MM.1S (cell line): ENCODE measurements at regions not wholly inside any gene's neighbourhood (a gene's known extent, or its start where the extent isn't known, plus 50 kb on each side); places are given as distances from the start of the nearest gene placed in this dataset.
"Not testable (repeated sequence)": the region's sequence is repeated elsewhere in the genome, so short reads cannot be mapped to it uniquely, and the experiment has no call there.

Experiments used
- DNase-seq: peaks from one replicate; pipeline ENCODE4 v3.0.0-alpha.2; 2015
- H2AFZ ChIP-seq: fragments of 300-600 bp; sonication (generic); 2 replicates; pipeline ENCODE4 v1.6.0; 2016; ENCODE audit warnings: antibody characterized with exemption, low read length
- H3F3A ChIP-seq: fragments of 300-600 bp; sonication (generic); 2 replicates; pipeline ENCODE4 v1.6.1; 2016; ENCODE audit warnings: mild to moderate bottlenecking, antibody characterized with exemption, low read length, moderate library complexity, mixed read lengths; ENCODE audit not compliant: insufficient read depth
- H3K27ac ChIP-seq: fragments of 300-600 bp; sonication (generic); 2 replicates; pipeline ENCODE4 v1.5.1; 2016; ENCODE audit warnings: mild to moderate bottlenecking, low read length
- H3K27me3 ChIP-seq: fragments of 300-600 bp; sonication (generic); replicated peaks from 2 replicates; pipeline ENCODE4 v1.6.0; 2016; ENCODE audit warnings: low read length; ENCODE audit not compliant: insufficient read depth
- H3K36me3 ChIP-seq: fragments of 300-600 bp; sonication (generic); replicated peaks from 2 replicates; pipeline ENCODE4 v1.6.1; 2016; ENCODE audit warnings: mild to moderate bottlenecking, low read length, mixed read lengths; ENCODE audit not compliant: insufficient read depth
- H3K4me1 ChIP-seq: fragments of 300-600 bp; sonication (generic); 2 replicates; pipeline ENCODE4 v1.6.1; 2016; ENCODE audit warnings: low read length, mixed read lengths
- H3K4me2 ChIP-seq: fragments of 300-600 bp; sonication (generic); 2 replicates; pipeline ENCODE4 v1.6.0; 2016; ENCODE audit warnings: low read depth, low read length
- H3K4me3 ChIP-seq: fragments of 300-600 bp; sonication (generic); 2 replicates; pipeline ENCODE4 v1.5.1; 2016; ENCODE audit warnings: low read length, mixed read lengths
- H3K79me2 ChIP-seq: fragments of 300-600 bp; sonication (generic); 2 replicates; pipeline ENCODE4 v1.6.1; 2016; ENCODE audit warnings: mixed run types, low read length, mixed read lengths
- H3K9ac ChIP-seq: fragments of 300-600 bp; sonication (generic); 2 replicates; pipeline ENCODE4 v1.6.1; 2016; ENCODE audit warnings: low read length, mixed read lengths
- H3K9me2 ChIP-seq: fragments of 300-600 bp; sonication (generic); replicated peaks from 2 replicates; pipeline ENCODE4 v1.6.1; 2016; ENCODE audit warnings: mild to moderate bottlenecking, low read length, mixed read lengths; ENCODE audit not compliant: insufficient read depth
- H3K9me3 ChIP-seq: fragments of 300-600 bp; sonication (generic); replicated peaks from 2 replicates; pipeline ENCODE4 v1.6.1; 2016; ENCODE audit warnings: mild to moderate bottlenecking, low read length, mixed read lengths; ENCODE audit not compliant: insufficient read depth
- H4K20me1 ChIP-seq: fragments of 300-600 bp; sonication (generic); 2 replicates; pipeline ENCODE4 v1.6.1; 2016; ENCODE audit warnings: mild to moderate bottlenecking, low read length, moderate library complexity, mixed read lengths; ENCODE audit not compliant: insufficient read depth
- EZH2 ChIP-seq: fragments of 300-600 bp; sonication (generic); optimal IDR thresholded peaks from 2 replicates; pipeline ENCODE3; 2017; ENCODE audit warnings: low read depth, mild to moderate bottlenecking, antibody characterized with exemption, low read length, mixed read lengths
- EZH2phosphoT487 ChIP-seq: fragments of 300-600 bp; sonication (generic); IDR thresholded peaks from 2 replicates; pipeline ENCODE4 v1.6.1; 2018; ENCODE audit warnings: antibody characterized with exemption, low read length
- TF ChIP-seq, protein P1 (sequence below): fragments of 300-600 bp; sonication (generic); IDR thresholded peaks from 2 replicates; pipeline ENCODE4 v1.5.1; 2016; ENCODE audit warnings: antibody characterized with exemption, low read length, mixed read lengths

DNA sequence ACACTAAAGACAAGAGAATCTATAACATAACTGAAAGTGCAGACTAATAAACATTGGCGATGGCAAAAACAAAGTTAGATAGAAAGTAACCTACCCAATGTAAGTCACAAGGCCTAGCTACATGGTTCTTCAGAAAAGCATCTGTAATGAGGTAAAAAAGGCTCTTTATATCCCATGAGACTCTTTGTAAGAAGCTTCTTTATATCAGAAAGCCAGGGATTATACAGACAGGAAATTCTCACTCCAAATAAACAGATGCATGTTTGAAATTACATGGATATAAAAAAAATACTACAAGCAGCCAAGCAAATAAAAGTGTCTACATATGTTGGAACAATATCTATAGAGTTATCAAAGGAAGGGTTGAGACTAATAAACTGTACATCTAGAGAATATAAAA is 284.9 kb upstream of the NRSN1 start:
- Histone ChIP-seq H2AFZ (no peak overlapping the region), H3K9me2 (no peaks in the 10 kb centered on the region), H3F3A (no peaks in the 10 kb centered on the region), H3K9me3 (no peaks in the 10 kb centered on the region), H3K27ac (no peak overlapping the region), H3K9ac (no peak overlapping the region), H3K4me1 (no peaks in the 10 kb centered on the region), H3K4me3 (no peak overlapping the region), H3K36me3 (no peaks in the 10 kb centered on the region), H3K79me2 (no peaks in the 10 kb centered on the region), H3K27me3 (no peaks in the 10 kb centered on the region), H4K20me1 (no peaks in the 10 kb centered on the region), H3K4me2 (no peak overlapping the region)
- TF ChIP-seq EZH2 = no peak
- no peak for TF ChIP-seq EZH2phosphoT487
- TF ChIP-seq, protein P1, sequence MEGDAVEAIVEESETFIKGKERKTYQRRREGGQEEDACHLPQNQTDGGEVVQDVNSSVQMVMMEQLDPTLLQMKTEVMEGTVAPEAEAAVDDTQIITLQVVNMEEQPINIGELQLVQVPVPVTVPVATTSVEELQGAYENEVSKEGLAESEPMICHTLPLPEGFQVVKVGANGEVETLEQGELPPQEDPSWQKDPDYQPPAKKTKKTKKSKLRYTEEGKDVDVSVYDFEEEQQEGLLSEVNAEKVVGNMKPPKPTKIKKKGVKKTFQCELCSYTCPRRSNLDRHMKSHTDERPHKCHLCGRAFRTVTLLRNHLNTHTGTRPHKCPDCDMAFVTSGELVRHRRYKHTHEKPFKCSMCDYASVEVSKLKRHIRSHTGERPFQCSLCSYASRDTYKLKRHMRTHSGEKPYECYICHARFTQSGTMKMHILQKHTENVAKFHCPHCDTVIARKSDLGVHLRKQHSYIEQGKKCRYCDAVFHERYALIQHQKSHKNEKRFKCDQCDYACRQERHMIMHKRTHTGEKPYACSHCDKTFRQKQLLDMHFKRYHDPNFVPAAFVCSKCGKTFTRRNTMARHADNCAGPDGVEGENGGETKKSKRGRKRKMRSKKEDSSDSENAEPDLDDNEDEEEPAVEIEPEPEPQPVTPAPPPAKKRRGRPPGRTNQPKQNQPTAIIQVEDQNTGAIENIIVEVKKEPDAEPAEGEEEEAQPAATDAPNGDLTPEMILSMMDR = no peak
- DNase-seq = no peak

GRCh38 chr6:23842760-23843159 is 283.3 kb upstream of the NRSN1 start:
- no peak for DNase-seq
- H3K27me3 ChIP-seq = no peaks in the 10 kb centered on the region

GRCh38 chr6:23851522-23851921 is 274.5 kb upstream of the NRSN1 start:
- H3K4me1 ChIP-seq = no peaks in the 10 kb centered on the region
- no peak for DNase-seq
- no peak overlapping the region for H3K27ac ChIP-seq
- no peak overlapping the region for H3K9ac ChIP-seq
- H3K4me2 ChIP-seq = no peak overlapping the region
- H3K27me3 ChIP-seq = no peaks in the 10 kb centered on the region
- H3K4me3 ChIP-seq = no peak overlapping the region
- no peaks in the 10 kb centered on the region for H3K9me3 ChIP-seq
- H3F3A ChIP-seq = no peaks in the 10 kb centered on the region
- TF ChIP-seq EZH2phosphoT487 = no peak
- no peaks in the 10 kb centered on the region for H3K9me2 ChIP-seq
- H4K20me1 ChIP-seq = no peaks in the 10 kb centered on the region
- H3K36me3 ChIP-seq = no peaks in the 10 kb centered on the region
- H3K79me2 ChIP-seq = no peaks in the 10 kb centered on the region
- H2AFZ ChIP-seq = no peak overlapping the region

More at GRCh38 chr6:23842760-23843159, 283.3 kb upstream of the NRSN1 start:
- H3K36me3 ChIP-seq = no peaks in the 10 kb centered on the region
- no peaks in the 10 kb centered on the region for H3K9me3 ChIP-seq
- H3K9ac ChIP-seq = no peak overlapping the region
- no peaks in the 10 kb centered on the region for H3K4me1 ChIP-seq
- H3F3A ChIP-seq = no peaks in the 10 kb centered on the region
- no peak overlapping the region for H2AFZ ChIP-seq
- no peaks in the 10 kb centered on the region for H4K20me1 ChIP-seq
- no peaks in the 10 kb centered on the region for H3K9me2 ChIP-seq
- no peak overlapping the region for H3K4me2 ChIP-seq
- H3K4me3 ChIP-seq = no peak overlapping the region
- no peak for TF ChIP-seq EZH2phosphoT487
- TF ChIP-seq, protein P1 = no peak
- no peak for TF ChIP-seq EZH2
- H3K27ac ChIP-seq = no peak overlapping the region
- no peaks in the 10 kb centered on the region for H3K79me2 ChIP-seq

DNA sequence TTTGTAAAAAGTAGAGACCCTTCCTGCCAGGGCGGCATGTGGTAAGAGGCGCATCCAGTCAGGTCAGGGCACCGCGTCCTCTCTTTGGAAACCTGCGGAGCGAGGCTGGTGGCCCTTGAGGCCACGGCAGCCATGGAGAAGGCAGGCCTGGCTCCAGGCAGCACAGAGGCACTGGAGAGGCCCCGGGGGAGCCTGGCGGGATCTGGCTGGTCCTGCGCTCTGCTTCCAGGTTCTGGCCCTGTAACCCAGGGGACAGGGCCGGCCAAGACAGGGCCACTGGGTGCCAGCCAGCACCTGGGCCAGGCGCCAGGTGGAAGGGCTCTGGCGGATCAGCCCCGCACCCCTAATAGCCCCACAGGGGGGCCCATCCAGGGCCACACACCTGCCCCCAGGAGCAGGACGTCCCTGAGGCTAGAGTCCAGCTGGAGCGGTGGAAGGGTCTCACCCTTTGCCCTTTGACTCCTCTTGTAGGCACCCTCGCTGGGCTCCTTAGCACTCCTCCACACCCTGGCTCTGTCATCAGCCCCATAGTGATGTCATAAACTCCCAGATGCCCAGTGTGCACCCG is 272.4 kb upstream of the NRSN1 start:
- H3K4me2 ChIP-seq, H3K27me3 ChIP-seq, H3K9me3 ChIP-seq, H3K4me3 ChIP-seq, H2AFZ ChIP-seq, DNase-seq, H3K9me2 ChIP-seq, H3K4me1 ChIP-seq, H3K36me3 ChIP-seq, H3K9ac ChIP-seq, H3K79me2 ChIP-seq, H3K27ac ChIP-seq, H3F3A ChIP-seq, H4K20me1 ChIP-seq: not testable (repeated sequence)

GRCh38 chr6:23854154-23854553 is 271.9 kb upstream of the NRSN1 start:
- not testable (repeated sequence) for H2AFZ ChIP-seq, H3F3A ChIP-seq, H3K4me3 ChIP-seq, H3K9ac ChIP-seq, H3K79me2 ChIP-seq, H3K9me2 ChIP-seq, H4K20me1 ChIP-seq, H3K9me3 ChIP-seq, H3K27ac ChIP-seq, H3K4me1 ChIP-seq, DNase-seq, H3K27me3 ChIP-seq, H3K36me3 ChIP-seq, H3K4me2 ChIP-seq
